ENCODE measurements at regions not wholly inside any gene's neighbourhood (a gene's known extent, or its start where the extent isn't known, plus 50 kb on each side); places are given as distances from the start of the nearest gene placed in this dataset.
"Not testable (repeated sequence)": the region's sequence is repeated elsewhere in the genome, so short reads cannot be mapped to it uniquely, and the experiment has no call there.

GRCh38 chr6:61538801-61539200, 747.2 kb downstream of the KHDRBS2 start:
- H3K27ac ChIP-seq (ENCODE audit: low read depth, low read length) = no peak overlapping the region
- H3K4me1 ChIP-seq (ENCODE audit: control insufficient read depth in 5 of 5, insufficient read depth in 5 of 5, low read length in 5 of 5) = no peaks in the 10 kb centered on the region
- no peaks in the 10 kb centered on the region for H3K27me3 ChIP-seq (ENCODE audit: control insufficient read depth in 5 of 5, insufficient read depth in 4 of 5, low read length in 5 of 5)
- no peak overlapping the region for H3K4me3 ChIP-seq (ENCODE audit: low read depth in 1 of 5, low read length in 5 of 5)
- H3K9ac ChIP-seq (ENCODE audit: low read length in 5 of 5) = no peak overlapping the region
- peaks cover 0 to 5% (median 0%) of the 10 kb centered on the region in 5 donors for H3K9me3 ChIP-seq (ENCODE audit: control insufficient read depth in 5 of 5, low read length in 5 of 5)
- H3K36me3 ChIP-seq (ENCODE audit: control insufficient read depth in 5 of 5, insufficient read depth in 5 of 5, low read length in 5 of 5) = no peaks in the 10 kb centered on the region

GRCh38 chr6:61532749-61533148, 753.3 kb downstream of the KHDRBS2 start:
- H3K27ac ChIP-seq (ENCODE audit: low read depth, low read length); H3K36me3 ChIP-seq (ENCODE audit: control insufficient read depth in 5 of 5, insufficient read depth in 5 of 5, low read length in 5 of 5); H3K27me3 ChIP-seq (ENCODE audit: control insufficient read depth in 5 of 5, insufficient read depth in 4 of 5, low read length in 5 of 5); H3K9ac ChIP-seq (ENCODE audit: low read length in 5 of 5); H3K4me1 ChIP-seq (ENCODE audit: control insufficient read depth in 5 of 5, insufficient read depth in 5 of 5, low read length in 5 of 5); H3K4me3 ChIP-seq (ENCODE audit: low read depth in 1 of 5, low read length in 5 of 5): not testable (repeated sequence)
- peaks cover 0 to 21% (median 7%) of the 10 kb centered on the region in 5 donors for H3K9me3 ChIP-seq (ENCODE audit: control insufficient read depth in 5 of 5, low read length in 5 of 5)
